ENCODE measurements at regions not wholly inside any gene's neighbourhood (a gene's known extent, or its start where the extent isn't known, plus 50 kb on each side); places are given as distances from the start of the nearest gene placed in this dataset.
A peak's percentile ranks its signal among the peaks of the same experiment; 100 is the strongest.
"Not testable (repeated sequence)": the region's sequence is repeated elsewhere in the genome, so short reads cannot be mapped to it uniquely, and the experiment has no call there.

- no peak for DNase-seq (ENCODE audit: low spot score)
Measured at GRCh38 chr1:177891809-177892208, 78.0 kb downstream of the SEC16B start.

GRCh38 chr1:177890479-177890878 lies 79.4 kb downstream of the SEC16B start:
- DNase-seq (ENCODE audit: low spot score): no peak

- no peak for DNase-seq (ENCODE audit: low spot score)
Measured at GRCh38 chr1:177884479-177885021, 85.3 kb downstream of the SEC16B start.

GRCh38 chr1:177883581-177883980 lies 86.3 kb downstream of the SEC16B start:
- no peak for DNase-seq (ENCODE audit: low spot score)

GRCh38 chr1:177880339-177880891 lies 89.4 kb downstream of the SEC16B start:
- no peak for DNase-seq (ENCODE audit: low spot score)

GRCh38 chr1:177877086-177877485 lies 92.8 kb downstream of the SEC16B start:
- no peak for DNase-seq (ENCODE audit: low spot score)

GRCh38 chr1:177873238-177873637 lies 96.6 kb downstream of the SEC16B start:
- no peak for DNase-seq (ENCODE audit: low spot score)

GRCh38 chr1:177872308-177872900 lies 97.5 kb downstream of the SEC16B start:
- no peak for DNase-seq (ENCODE audit: low spot score)

- no peak for DNase-seq (ENCODE audit: low spot score)
Measured at GRCh38 chr1:177871613-177872307, 98.1 kb downstream of the SEC16B start.

GRCh38 chr1:177869586-177869985 lies 100.3 kb downstream of the SEC16B start:
- DNase-seq (ENCODE audit: low spot score): no peak

- DNase-seq (ENCODE audit: low spot score): not testable (repeated sequence)
Measured at GRCh38 chr1:177869011-177869410, 100.8 kb downstream of the SEC16B start.

- no peak for DNase-seq (ENCODE audit: low spot score)
Measured at GRCh38 chr1:177865807-177866206, 104.1 kb downstream of the SEC16B start.

GRCh38 chr1:177864538-177865305 lies 105.1 kb downstream of the SEC16B start:
- peak; percentile 61 for DNase-seq (ENCODE audit: low spot score)

GRCh38 chr1:177863796-177864195 lies 106.1 kb downstream of the SEC16B start:
- DNase-seq (ENCODE audit: low spot score): no peak

GRCh38 chr1:177862916-177863315 lies 106.9 kb downstream of the SEC16B start:
- DNase-seq (ENCODE audit: low spot score): no peak

GRCh38 chr1:177859572-177859971 lies 110.3 kb downstream of the SEC16B start:
- DNase-seq (ENCODE audit: low spot score): no peak

GRCh38 chr1:177858332-177858821 lies 111.5 kb downstream of the SEC16B start:
- DNase-seq (ENCODE audit: low spot score): no peak

GRCh38 chr1:177857285-177857684 lies 112.6 kb downstream of the SEC16B start:
- DNase-seq (ENCODE audit: low spot score): no peak

GRCh38 chr1:177854951-177855350 lies 114.9 kb downstream of the SEC16B start:
- DNase-seq (ENCODE audit: low spot score): no peak

- DNase-seq (ENCODE audit: low spot score): no peak
Measured at GRCh38 chr1:177849579-177850290, 120.1 kb downstream of the SEC16B start.

GRCh38 chr1:177849130-177849529 lies 120.7 kb downstream of the SEC16B start:
- no peak for DNase-seq (ENCODE audit: low spot score)

- DNase-seq (ENCODE audit: low spot score): no peak
Measured at GRCh38 chr1:177848577-177848976, 121.3 kb downstream of the SEC16B start.
